Fibroblast of skin of back (primary cell): ENCODE measurements at regions not wholly inside any gene's neighbourhood (a gene's known extent, or its start where the extent isn't known, plus 50 kb on each side); places are given as distances from the start of the nearest gene placed in this dataset.

ENCODE experiments used
- DNase-seq: peaks from one replicate; pipeline ENCODE4 v3.0.0-alpha.2; 2013

GRCh38 chr5:145499483-145499882 lies 335.7 kb downstream of the PRELID2 start:
- no peak for DNase-seq

- peak; percentile 41 for DNase-seq
Measured at GRCh38 chr5:145497052-145497451, 338.1 kb downstream of the PRELID2 start.

GRCh38 chr5:145495741-145496140 lies 339.4 kb downstream of the PRELID2 start:
- DNase-seq = peak; percentile 85

GRCh38 chr5:145495196-145495595 lies 339.9 kb downstream of the PRELID2 start:
- DNase-seq = no peak

- DNase-seq = no peak
Measured at GRCh38 chr5:145493435-145493834, 341.7 kb downstream of the PRELID2 start.

- no peak for DNase-seq
Measured at GRCh38 chr5:145489516-145489915, 345.6 kb downstream of the PRELID2 start.

- DNase-seq = peak; percentile 69
Measured at GRCh38 chr5:145484158-145484557, 351.0 kb downstream of the PRELID2 start.

- peak; percentile 60 for DNase-seq
Measured at GRCh38 chr5:145483212-145483611, 351.9 kb downstream of the PRELID2 start.

- DNase-seq = peak; percentile 24
Measured at GRCh38 chr5:145479857-145480256, 355.3 kb downstream of the PRELID2 start.

- DNase-seq = peak; percentile 40
Measured at GRCh38 chr5:145479271-145479670, 355.9 kb downstream of the PRELID2 start.

- DNase-seq = no peak
Measured at GRCh38 chr5:145478651-145479050, 356.5 kb downstream of the PRELID2 start.

- no peak for DNase-seq
Measured at GRCh38 chr5:145473042-145473642, 362.0 kb downstream of the PRELID2 start.

- peak; percentile 48 for DNase-seq
Measured at GRCh38 chr5:145471831-145472612, 363.1 kb downstream of the PRELID2 start.

- DNase-seq = no peak
Measured at GRCh38 chr5:145471026-145471425, 364.1 kb downstream of the PRELID2 start.

GRCh38 chr5:145470396-145470979 lies 364.7 kb downstream of the PRELID2 start:
- DNase-seq = no peak

GRCh38 chr5:145467446-145467845 lies 367.7 kb downstream of the PRELID2 start:
- DNase-seq = no peak

- no peak for DNase-seq
Measured at GRCh38 chr5:145466533-145466932, 368.6 kb downstream of the PRELID2 start.

GRCh38 chr5:145465474-145466263 lies 369.5 kb downstream of the PRELID2 start:
- no peak for DNase-seq

- DNase-seq = no peak
Measured at GRCh38 chr5:145464171-145464570, 371.0 kb downstream of the PRELID2 start.

GRCh38 chr5:145463634-145464033 lies 371.5 kb downstream of the PRELID2 start:
- no peak for DNase-seq

- no peak for DNase-seq
Measured at GRCh38 chr5:145462525-145462924, 372.6 kb downstream of the PRELID2 start.

GRCh38 chr5:145450286-145450885 lies 384.8 kb downstream of the PRELID2 start:
- DNase-seq = no peak

- no peak for DNase-seq
Measured at GRCh38 chr5:145449794-145450193, 385.3 kb downstream of the PRELID2 start.
